ENCODE measurements at regions not wholly inside any gene's neighbourhood (a gene's known extent, or its start where the extent isn't known, plus 50 kb on each side); places are given as distances from the start of the nearest gene placed in this dataset.
"Not testable (repeated sequence)": the region's sequence is repeated elsewhere in the genome, so short reads cannot be mapped to it uniquely, and the experiment has no call there.

GRCh38 chr12:34249271-34249670, 227.0 kb downstream of the ALG10 start:
- Histone ChIP-seq H3K79me1 (ENCODE audit: insufficient read depth, low read depth, low read length, poor library complexity, severe bottlenecking) (no peaks in the 10 kb centered on the region), H3K23me2 (ENCODE audit: insufficient read length, low read depth, low read length, poor library complexity, severe bottlenecking) (no peaks in the 10 kb centered on the region), H2BK12ac (ENCODE audit: insufficient read length, low read depth, low read length) (no peak overlapping the region), H3K9ac (ENCODE audit: extremely low read depth, insufficient read length, low read length) (no peak overlapping the region), H3K4me1 (ENCODE audit: insufficient read depth, low read length) (no peaks in the 10 kb centered on the region), H3K4ac (ENCODE audit: low read depth, low read length) (no peak overlapping the region), H3K4me2 (ENCODE audit: insufficient read depth, insufficient read length, low read length) (no peak overlapping the region), H2BK15ac (ENCODE audit: low read depth, low read length) (no peak overlapping the region), H3K27me3 (ENCODE audit: insufficient read depth, low read length) (no peaks in the 10 kb centered on the region), H3T11ph (ENCODE audit: low read length) (no peak overlapping the region), H3K56ac (ENCODE audit: insufficient read length, low read depth, low read length) (no peak overlapping the region), H2AK5ac (ENCODE audit: insufficient read length, low read length) (no peak overlapping the region), H3K23ac (ENCODE audit: insufficient read length, low read depth, low read length) (no peak overlapping the region), H3K14ac (ENCODE audit: insufficient read depth, low read length) (no peak overlapping the region), H3K18ac (ENCODE audit: insufficient read length, low read depth, low read length) (no peak overlapping the region), H4K5ac (ENCODE audit: insufficient read length, low read depth, low read length) (no peak overlapping the region), H2BK120ac (ENCODE audit: low read depth, low read length, poor library complexity, severe bottlenecking) (no peak overlapping the region), H2BK20ac (ENCODE audit: low read depth, low read length, poor library complexity, severe bottlenecking) (no peak overlapping the region), H3K27ac (ENCODE audit: insufficient read length, low read depth, low read length) (no peak overlapping the region), H2AFZ (ENCODE audit: low read length) (no peak overlapping the region), H4K8ac (replicated peaks; ENCODE audit: insufficient read length, low read depth, low read length) (no peak overlapping the region), H3K9me3 (ENCODE audit: control insufficient read depth, low read depth, low read length) (peaks cover 31% of the 10 kb centered on the region), H2BK5ac (ENCODE audit: insufficient read length, low read length) (no peak overlapping the region), H3K79me2 (ENCODE audit: insufficient read depth, low read length) (no peaks in the 10 kb centered on the region), H4K91ac (ENCODE audit: insufficient read length, low read depth, low read length) (no peak overlapping the region), H4K20me1 (ENCODE audit: control insufficient read depth, insufficient read depth, insufficient read length) (no peaks in the 10 kb centered on the region)
- Mint-ChIP-seq H3K27me3 (ENCODE audit: low read depth) (peaks cover 2% of the 10 kb centered on the region; the same call in 1 of the 2 replicates), H3K4me1 (no peaks in the 10 kb centered on the region), H3K9me3 (peaks cover 83 to 88% of the 10 kb centered on the region in 2 experiments), H3K36me3 (ENCODE audit: insufficient read depth in 1 of 3, low read depth in 3 of 3) (peaks cover 7 to 17% (median 13%) of the 10 kb centered on the region in 3 experiments; a peak in 6 of 7 replicates), H3K4me3 (no peak overlapping the region), H3K27ac (no peak overlapping the region)
- TF ChIP-seq CTCF (conservative IDR thresholded peaks at IDR 0.05) = no peak
- no peak for DNase-seq
- WGBS (ENCODE audit: extremely low coverage, insufficient read length, low lambda C conversion rate) = no CpG with 5 or more reads among the region's 9 CpGs

DNA sequence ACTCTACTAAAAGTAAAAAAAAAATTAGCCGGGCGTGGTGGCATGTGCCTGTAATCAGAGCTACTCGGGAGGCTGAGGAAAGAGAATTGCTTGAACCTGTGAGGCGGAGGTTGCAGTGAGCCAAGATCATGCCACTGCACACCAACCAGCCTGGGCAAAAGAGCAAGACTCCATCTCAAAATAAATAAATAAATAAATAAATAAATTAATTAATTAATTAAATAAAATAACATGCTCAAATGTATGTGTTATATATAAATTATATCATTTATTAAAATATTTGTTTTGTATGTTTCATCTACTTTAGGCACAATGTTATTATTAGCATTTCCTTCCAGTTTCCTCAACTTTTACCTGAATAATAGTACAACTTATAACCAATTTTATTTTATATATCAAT, 229.6 kb downstream of the ALG10 start:
- not testable (repeated sequence) for DNase-seq

More for the DNA sequence above, 229.6 kb downstream of the ALG10 start:
- not testable (repeated sequence) for H3K79me1 ChIP-seq (ENCODE audit: insufficient read depth, low read depth, low read length, poor library complexity, severe bottlenecking); H3K56ac ChIP-seq (ENCODE audit: insufficient read length, low read depth, low read length); H4K20me1 ChIP-seq (ENCODE audit: control insufficient read depth, insufficient read depth, insufficient read length); H3K27me3 ChIP-seq (ENCODE audit: insufficient read depth, low read length); H2BK120ac ChIP-seq (ENCODE audit: low read depth, low read length, poor library complexity, severe bottlenecking); H3K27ac Mint-ChIP-seq; H2AFZ ChIP-seq (ENCODE audit: low read length); H2BK20ac ChIP-seq (ENCODE audit: low read depth, low read length, poor library complexity, severe bottlenecking); H4K91ac ChIP-seq (ENCODE audit: insufficient read length, low read depth, low read length); H3K9me3 ChIP-seq (ENCODE audit: control insufficient read depth, low read depth, low read length); H2BK5ac ChIP-seq (ENCODE audit: insufficient read length, low read length); H3K27ac ChIP-seq (ENCODE audit: insufficient read length, low read depth, low read length); H2BK12ac ChIP-seq (ENCODE audit: insufficient read length, low read depth, low read length); H3K79me2 ChIP-seq (ENCODE audit: insufficient read depth, low read length); H3T11ph ChIP-seq (ENCODE audit: low read length); H3K4me2 ChIP-seq (ENCODE audit: insufficient read depth, insufficient read length, low read length); H3K27me3 Mint-ChIP-seq (ENCODE audit: low read depth); H3K23me2 ChIP-seq (ENCODE audit: insufficient read length, low read depth, low read length, poor library complexity, severe bottlenecking); H3K4me1 ChIP-seq (ENCODE audit: insufficient read depth, low read length); H2AK5ac ChIP-seq (ENCODE audit: insufficient read length, low read length); H2BK15ac ChIP-seq (ENCODE audit: low read depth, low read length); H3K18ac ChIP-seq (ENCODE audit: insufficient read length, low read depth, low read length); H3K23ac ChIP-seq (ENCODE audit: insufficient read length, low read depth, low read length); H4K8ac ChIP-seq (replicated peaks; ENCODE audit: insufficient read length, low read depth, low read length); H4K5ac ChIP-seq (ENCODE audit: insufficient read length, low read depth, low read length); H3K14ac ChIP-seq (ENCODE audit: insufficient read depth, low read length); H3K4me1 Mint-ChIP-seq; H3K4me3 Mint-ChIP-seq; H3K4ac ChIP-seq (ENCODE audit: low read depth, low read length); H3K9ac ChIP-seq (ENCODE audit: extremely low read depth, insufficient read length, low read length)
- peaks cover 75 to 82% of the 10 kb centered on the region in 2 experiments for H3K9me3 Mint-ChIP-seq
- peaks cover 8 to 17% (median 13%) of the 10 kb centered on the region in 3 experiments; a peak in 5 of 7 replicates for H3K36me3 Mint-ChIP-seq (ENCODE audit: insufficient read depth in 1 of 3, low read depth in 3 of 3)
- WGBS (ENCODE audit: extremely low coverage, insufficient read length, low lambda C conversion rate) = no CpG with 5 or more reads among the region's 4 CpGs

Data from H9 (cell line).